Fibroblast of mammary gland (primary cell): ENCODE measurements at regions not wholly inside any gene's neighbourhood (a gene's known extent, or its start where the extent isn't known, plus 50 kb on each side); places are given as distances from the start of the nearest gene placed in this dataset.

Source experiments
- DNase-seq: peaks from one replicate; pipeline ENCODE4 v3.0.0-alpha.2; 2010; ENCODE audit warnings: low read depth
- H3K4me3 ChIP-seq: 2 replicates; pipeline ENCODE4 v1.5.1; 2011; ENCODE audit warnings: low read depth, mild to moderate bottlenecking, low read length, moderate library complexity; ENCODE audit not compliant: control insufficient read depth
- CTCF ChIP-seq: conservative IDR thresholded peaks from 2 replicates; pipeline ENCODE4 v1.5.1; 2011; ENCODE audit warnings: low read depth, low read length, inconsistent platforms; ENCODE audit not compliant: control insufficient read depth, insufficient read depth

DNA sequence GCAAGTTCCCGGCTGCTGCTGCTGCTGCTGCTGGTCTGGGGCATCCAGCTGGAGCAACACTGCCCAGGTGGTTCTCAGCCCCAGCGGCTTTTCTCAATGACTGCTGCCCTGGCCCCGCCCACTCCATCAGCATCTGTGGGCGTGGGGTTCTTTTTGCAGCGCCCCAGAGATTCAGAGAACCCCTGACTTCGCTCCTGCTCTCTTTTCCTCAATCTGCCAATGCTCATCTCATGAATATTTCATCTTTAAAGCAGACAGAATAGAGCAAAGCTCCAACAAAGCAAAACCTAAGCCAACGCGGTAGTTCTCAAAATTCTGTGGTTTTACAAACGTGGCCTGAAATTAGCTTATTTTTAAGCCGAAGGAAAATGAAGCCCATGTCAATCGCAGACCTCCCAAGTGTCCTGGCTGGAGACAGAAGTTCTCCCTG is 363.6 kb downstream of the CTTN start:
- TF ChIP-seq CTCF, result no peak
- no peak for DNase-seq
- no peak overlapping the region for H3K4me3 ChIP-seq

- no peak for TF ChIP-seq CTCF
- DNase-seq, result no peak
- H3K4me3 ChIP-seq, result no peak overlapping the region
Observed at GRCh38 chr11:70762810-70763209, 364.5 kb downstream of the CTTN start.

- TF ChIP-seq CTCF, result no peak
- no peak overlapping the region for H3K4me3 ChIP-seq
- DNase-seq, result peak; percentile 19
Observed at GRCh38 chr11:70763606-70764005, 365.3 kb downstream of the CTTN start.

GRCh38 chr11:70764356-70764905 is 366.1 kb downstream of the CTTN start:
- no peak for TF ChIP-seq CTCF
- no peak overlapping the region for H3K4me3 ChIP-seq
- no peak for DNase-seq

DNA sequence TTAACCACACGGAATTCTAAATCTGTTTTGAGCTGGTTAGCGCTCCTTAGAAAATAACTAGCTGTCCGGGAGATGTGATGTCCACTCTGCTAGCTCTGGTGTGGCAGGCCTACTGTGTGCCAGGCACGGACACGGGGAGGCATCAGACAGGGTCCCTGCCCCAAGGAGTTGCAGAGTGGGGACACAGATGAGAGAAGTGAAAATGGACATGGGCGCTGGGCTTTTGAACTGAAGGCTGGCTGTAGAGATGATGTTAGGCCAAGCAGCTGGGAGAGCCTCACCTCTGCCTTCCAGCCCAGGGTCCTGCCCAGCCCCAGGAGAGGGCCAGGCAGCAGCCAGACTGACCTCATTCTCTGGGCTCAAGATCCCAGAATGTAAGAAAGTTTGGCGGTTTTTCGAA is 368.6 kb downstream of the CTTN start:
- no peak overlapping the region for H3K4me3 ChIP-seq
- no peak for DNase-seq
- TF ChIP-seq CTCF, result no peak

- DNase-seq, result no peak
- TF ChIP-seq CTCF, result no peak
Observed at GRCh38 chr11:70768346-70769095, 370.2 kb downstream of the CTTN start.

DNA sequence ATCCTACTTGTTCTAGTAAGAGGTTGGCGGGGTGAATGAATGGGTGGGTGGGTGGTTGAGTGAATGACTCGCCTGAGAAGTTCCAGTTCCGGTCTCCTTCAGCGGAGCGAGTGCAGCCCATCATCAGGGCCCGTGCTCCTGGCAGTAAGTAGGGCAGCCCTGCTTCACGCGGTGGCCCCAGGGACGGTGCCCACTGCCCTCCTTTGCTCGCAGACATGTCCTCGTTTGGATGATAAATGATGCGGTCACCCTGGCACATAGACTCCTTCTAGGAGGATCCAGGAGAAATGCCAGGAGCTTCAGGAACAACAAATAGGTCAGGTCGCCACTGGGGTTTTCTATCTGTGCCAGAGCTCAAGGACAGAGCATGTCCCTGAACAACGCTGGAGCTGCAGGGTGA is 370.8 kb downstream of the CTTN start:
- no peak for TF ChIP-seq CTCF
- H3K4me3 ChIP-seq, result no peak overlapping the region
- DNase-seq, result no peak

More at GRCh38 chr11:70768346-70769095, 370.2 kb downstream of the CTTN start:
- H3K4me3 ChIP-seq, result no peak overlapping the region
